Kidney (tissue), 13 donors: ENCODE measurements at regions not wholly inside any gene's neighbourhood (a gene's known extent, or its start where the extent isn't known, plus 50 kb on each side); places are given as distances from the start of the nearest gene placed in this dataset.

Experiments
- DNase-seq, 5 donors: peaks; one replicate each; pipeline ENCODE4 v3.0.0-alpha.2; 2013 to 2020
- FAIRE-seq: peaks from 2 replicates; lab custom pipeline; 2012; peaks lifted over from hg19 to GRCh38; lab: Jason Lieb, UNC
- H3K27ac ChIP-seq, 2 donors: one replicate each; pipeline ENCODE4 v1.7.0; 2013; ENCODE audit warnings: low read depth in 2 of 2, low read length in 2 of 2, inconsistent platforms in 1 of 2
- H3K27me3 ChIP-seq: one replicate; pipeline ENCODE4 v1.7.1; 2013; ENCODE audit warnings: low read length, inconsistent platforms; ENCODE audit not compliant: control insufficient read depth, insufficient read depth
- H3K36me3 ChIP-seq, 3 donors: one replicate each; pipeline versions ENCODE4 v1.7.0 to v1.7.1; 2013; ENCODE audit warnings: low read length in 3 of 3, control low read depth in 1 of 3, inconsistent platforms in 1 of 3; ENCODE audit not compliant: insufficient read depth in 3 of 3, control insufficient read depth in 2 of 3
- H3K4me1 ChIP-seq, 3 donors: one replicate each; pipeline versions ENCODE4 v1.7.0 to v1.7.1; 2013; ENCODE audit warnings: low read length in 3 of 3, inconsistent platforms in 1 of 3, low read depth in 1 of 3; ENCODE audit not compliant: control insufficient read depth in 2 of 3, insufficient read depth in 2 of 3
- H3K4me3 ChIP-seq, 3 donors: one replicate each; pipeline versions ENCODE4 v1.7.0 to v1.8.1; 2013; ENCODE audit warnings: low read length in 3 of 3, control low read depth in 1 of 3, inconsistent platforms in 1 of 3
- H3K9ac ChIP-seq, 3 donors: one replicate each; pipeline versions ENCODE4 v1.7.0 to v1.7.1; 2013; ENCODE audit warnings: low read length in 3 of 3, control low read depth in 1 of 3, inconsistent platforms in 1 of 3
- H3K9me3 ChIP-seq, 3 donors: one replicate each; pipeline versions ENCODE4 v1.7.0 to v1.7.1; 2013; ENCODE audit warnings: low read length in 3 of 3, control low read depth in 1 of 3, inconsistent platforms in 1 of 3; ENCODE audit not compliant: control insufficient read depth in 2 of 3, insufficient read depth in 1 of 3
- intact Hi-C: fragments of 100-400 bp; cut with DNase I; formaldehyde crosslinking; loops from one replicate; pipeline ENCODE4 v1.11.1; 2022
- TF ChIP-seq, protein P1 (sequence below): IDR thresholded peaks from 3 replicates; pipeline ENCODE4 v1.5.1; 2012; ENCODE audit warnings: mild to moderate bottlenecking, moderate library complexity, borderline replicate concordance; ENCODE audit not compliant: insufficient read depth; ENCODE audit errors: extremely low read depth
- donor health status: control.
- donor health status: control.
- donor health status: control.
- donor health status: control.
- donor health status: control.
- donor health status: DM: yes; HTN: yes; CAD: no.
- donor health status: Normal renal cell carcinoma (clear cell type).

GRCh38 chr10:46236941-46237681, 49.7 kb upstream of the ANTXRL start:
- Histone ChIP-seq H3K27ac (no peak overlapping the region), H3K9me3 (no peaks in the 10 kb centered on the region), H3K36me3 (no peaks in the 10 kb centered on the region), H3K9ac (no peak overlapping the region), H3K4me1 (no peaks in the 10 kb centered on the region), H3K27me3 (no peaks in the 10 kb centered on the region), H3K4me3 (no peak overlapping the region)
- TF ChIP-seq, protein P1, sequence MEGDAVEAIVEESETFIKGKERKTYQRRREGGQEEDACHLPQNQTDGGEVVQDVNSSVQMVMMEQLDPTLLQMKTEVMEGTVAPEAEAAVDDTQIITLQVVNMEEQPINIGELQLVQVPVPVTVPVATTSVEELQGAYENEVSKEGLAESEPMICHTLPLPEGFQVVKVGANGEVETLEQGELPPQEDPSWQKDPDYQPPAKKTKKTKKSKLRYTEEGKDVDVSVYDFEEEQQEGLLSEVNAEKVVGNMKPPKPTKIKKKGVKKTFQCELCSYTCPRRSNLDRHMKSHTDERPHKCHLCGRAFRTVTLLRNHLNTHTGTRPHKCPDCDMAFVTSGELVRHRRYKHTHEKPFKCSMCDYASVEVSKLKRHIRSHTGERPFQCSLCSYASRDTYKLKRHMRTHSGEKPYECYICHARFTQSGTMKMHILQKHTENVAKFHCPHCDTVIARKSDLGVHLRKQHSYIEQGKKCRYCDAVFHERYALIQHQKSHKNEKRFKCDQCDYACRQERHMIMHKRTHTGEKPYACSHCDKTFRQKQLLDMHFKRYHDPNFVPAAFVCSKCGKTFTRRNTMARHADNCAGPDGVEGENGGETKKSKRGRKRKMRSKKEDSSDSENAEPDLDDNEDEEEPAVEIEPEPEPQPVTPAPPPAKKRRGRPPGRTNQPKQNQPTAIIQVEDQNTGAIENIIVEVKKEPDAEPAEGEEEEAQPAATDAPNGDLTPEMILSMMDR: no peak
- intact Hi-C loops: no loop called here
- DNase-seq (no peak), FAIRE-seq (no peak)
